ENCODE measurements at regions not wholly inside any gene's neighbourhood (a gene's known extent, or its start where the extent isn't known, plus 50 kb on each side); places are given as distances from the start of the nearest gene placed in this dataset.
A peak's percentile ranks its signal among the peaks of the same experiment; 100 is the strongest.

DNA sequence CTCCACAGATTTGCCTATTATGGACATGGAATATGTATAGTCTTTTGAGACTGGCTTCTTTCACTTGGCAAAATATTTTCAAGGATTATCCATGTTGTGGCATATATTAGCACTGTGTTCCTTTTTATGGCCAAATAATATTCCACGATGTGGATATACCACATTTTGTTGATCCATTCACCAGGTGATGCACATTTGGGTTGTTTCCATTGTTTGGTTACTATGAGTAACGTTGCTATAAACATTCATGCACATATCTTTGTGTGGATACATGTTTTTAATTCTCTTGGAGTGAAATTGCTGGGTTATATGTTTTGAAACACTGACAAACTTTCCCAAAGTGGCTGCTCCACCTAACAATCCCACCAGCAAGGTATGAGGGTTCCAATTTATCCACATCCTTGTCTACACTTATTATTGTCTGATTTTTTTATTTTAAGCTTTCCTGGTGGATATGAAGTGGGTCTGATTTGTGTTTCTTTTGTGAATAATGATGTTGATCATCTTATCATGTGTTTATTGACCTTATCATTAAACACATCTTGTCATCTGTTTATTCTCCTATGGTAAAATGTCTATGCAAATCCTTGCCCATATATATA lies 116.2 kb upstream of the FRMD6 start:
- WGBS, 2 donors = 63 to 86% methylated on average over 2 of the region's 2 CpGs

DNA sequence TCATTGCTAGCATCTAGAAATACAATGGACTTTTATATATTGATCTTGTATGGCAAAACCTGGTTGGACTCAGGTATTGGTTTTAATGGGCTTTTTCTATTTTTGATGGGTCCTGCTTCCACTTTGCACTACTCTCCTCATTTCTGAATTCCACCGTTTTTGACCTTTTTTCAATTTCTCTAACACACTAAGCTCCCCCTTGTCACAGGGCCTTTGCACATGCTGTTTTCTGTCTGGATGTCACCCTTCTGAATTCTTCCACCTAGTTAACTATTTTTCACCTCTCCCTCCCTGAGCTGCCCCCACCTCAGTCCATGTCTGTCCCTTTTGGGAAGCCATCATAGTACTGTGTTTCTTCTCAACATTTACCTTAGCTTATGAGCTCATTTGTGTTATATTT lies 112.7 kb upstream of the FRMD6 start:
- WGBS, 2 donors = 88 to 92% methylated on average over 1 of the region's 1 CpG
- no peaks in the 10 kb centered on the region for H3K9me3 ChIP-seq
- no peak for DNase-seq
- H3K27ac ChIP-seq = peak overlapping the region in 1 of 4 donors; percentile 58
- TF ChIP-seq POLR2AphosphoS5 (IDR thresholded peaks at IDR 0.05) (no peak), EP300 (IDR thresholded peaks at IDR 0.05) (no peak), POLR2A (IDR thresholded peaks at IDR 0.05) (no peak), CTCF (IDR thresholded peaks at IDR 0.05) (no peak)
- H3K4me1 ChIP-seq = peaks cover 0 to 16% (median 10%) of the 10 kb centered on the region in 4 donors
- no peak overlapping the region for H3K4me3 ChIP-seq
- H3K27me3 ChIP-seq = no peaks in the 10 kb centered on the region
- intact Hi-C loops (cut with DNase I) = no loop called here
- no peaks in the 10 kb centered on the region for H3K36me3 ChIP-seq

More for the DNA sequence above, 116.2 kb upstream of the FRMD6 start:
- no peak for DNase-seq
- H3K27me3 ChIP-seq = no peaks in the 10 kb centered on the region
- TF ChIP-seq POLR2A (IDR thresholded peaks at IDR 0.05) (no peak), EP300 (IDR thresholded peaks at IDR 0.05) (no peak), CTCF (IDR thresholded peaks at IDR 0.05) (no peak), POLR2AphosphoS5 (IDR thresholded peaks at IDR 0.05) (no peak)
- peaks cover 0 to 13% (median 10%) of the 10 kb centered on the region in 4 donors for H3K4me1 ChIP-seq
- H3K9me3 ChIP-seq = no peaks in the 10 kb centered on the region
- no peak overlapping the region for H3K4me3 ChIP-seq
- no peaks in the 10 kb centered on the region for H3K36me3 ChIP-seq
- intact Hi-C loops (cut with DNase I) = no loop called here
- H3K27ac ChIP-seq = no peak overlapping the region

DNA sequence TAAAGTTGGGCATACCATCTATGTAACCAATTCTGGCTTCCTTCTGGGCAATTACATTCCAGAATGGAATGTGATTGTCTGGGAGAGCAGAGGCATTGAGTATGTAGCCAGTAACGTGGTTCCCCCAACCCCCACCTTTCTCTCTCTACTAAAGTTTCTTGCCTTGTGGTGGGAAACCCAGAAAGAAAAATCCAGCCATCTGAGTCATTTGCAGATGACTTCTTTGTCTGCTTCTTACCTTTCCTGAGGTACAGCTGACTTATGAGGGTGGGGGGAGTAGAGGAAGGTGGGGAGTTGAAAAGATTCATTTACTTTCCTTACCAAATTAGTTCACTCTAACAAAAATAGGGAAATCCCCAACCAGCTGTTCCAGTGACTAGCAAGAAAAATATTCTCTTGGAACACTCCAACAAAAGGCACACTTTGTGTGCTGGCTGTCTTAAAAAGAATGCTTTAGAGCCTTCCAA lies 112.1 kb upstream of the FRMD6 start:
- H3K27me3 ChIP-seq = no peaks in the 10 kb centered on the region
- intact Hi-C loops (cut with DNase I) = loop anchor here (5.0 kb wide), 1 partner anchor 113 kb away; the partner anchor contains the start of gene FRMD6
- no peak for DNase-seq
- H3K27ac ChIP-seq = peak overlapping the region in 1 of 4 donors; percentile 58
- H3K36me3 ChIP-seq = no peaks in the 10 kb centered on the region
- no peak for TF ChIP-seq EP300 (IDR thresholded peaks at IDR 0.05)
- no peak for TF ChIP-seq CTCF (IDR thresholded peaks at IDR 0.05)
- no peak for TF ChIP-seq POLR2AphosphoS5 (IDR thresholded peaks at IDR 0.05)
- no peak for TF ChIP-seq POLR2A (IDR thresholded peaks at IDR 0.05)
- H3K4me1 ChIP-seq = peaks cover 0 to 16% (median 10%) of the 10 kb centered on the region in 4 donors
- H3K4me3 ChIP-seq = no peak overlapping the region
- WGBS, 2 donors = 34 to 49% methylated on average over 1 of the region's 1 CpG
- H3K9me3 ChIP-seq = no peaks in the 10 kb centered on the region

GRCh38 chr14:51540364-51540763 lies 111.3 kb upstream of the FRMD6 start:
- WGBS, 2 donors = 83 to 91% methylated on average over 3 of the region's 3 CpGs

More at GRCh38 chr14:51540364-51540763, 111.3 kb upstream of the FRMD6 start:
- no peak overlapping the region for H3K4me3 ChIP-seq
- DNase-seq = no peak
- H3K27me3 ChIP-seq = no peaks in the 10 kb centered on the region
- intact Hi-C loops (cut with DNase I) = loop anchor here (5.0 kb wide), 1 partner anchor 112 kb away; the partner anchor contains the start of gene FRMD6
- TF ChIP-seq EP300 (IDR thresholded peaks at IDR 0.05) = no peak
- TF ChIP-seq POLR2A (IDR thresholded peaks at IDR 0.05) = no peak
- TF ChIP-seq CTCF (IDR thresholded peaks at IDR 0.05) = no peak
- no peak for TF ChIP-seq POLR2AphosphoS5 (IDR thresholded peaks at IDR 0.05)
- peaks cover 0 to 19% (median 12%) of the 10 kb centered on the region in 4 donors for H3K4me1 ChIP-seq
- H3K36me3 ChIP-seq = no peaks in the 10 kb centered on the region
- H3K9me3 ChIP-seq = no peaks in the 10 kb centered on the region
- H3K27ac ChIP-seq = peak overlapping the region in 1 of 4 donors; percentile 58

Data from sigmoid colon (tissue), 6 donors.